IMR-90 (cell line): ENCODE measurements at regions not wholly inside any gene's neighbourhood (a gene's known extent, or its start where the extent isn't known, plus 50 kb on each side); places are given as distances from the start of the nearest gene placed in this dataset.

Experiments used
- ATAC-seq: fragments of 200-7000 bp; cut with Tn5 transposase; 2 replicates; pipeline ENCODE4 v1.9.1; 2020; ENCODE audit warnings: low read depth, mild to moderate bottlenecking, moderate library complexity
- BruUV-seq: library from RNA; stranded (reverse); fragments of 400-500 nt; replicated peaks from 2 replicates; lab custom pipeline; 2021; lab: Mats Ljungman, UMichigan
- CTCF ChIA-PET: fragments of 300-600 bp; formaldehyde crosslinking; extraction: SDS; loops from one replicate; lab custom pipeline; 2021; ENCODE audit warnings: antibody characterized with exemption; lab: Yijun Ruan, JAX
- POLR2A ChIA-PET: fragments of 300-600 bp; sonication (Branson Sonifier 250); formaldehyde crosslinking; loops from one replicate; lab custom pipeline; 2022; ENCODE audit warnings: antibody characterized with exemption; ENCODE audit not compliant: unreplicated experiment; lab: Charles Lee
- DNase-seq: peaks from one replicate; pipeline ENCODE4 v3.0.0; 2013
- H2AFZ ChIP-seq: replicated peaks from 2 replicates; pipeline ENCODE3; 2013; ENCODE audit warnings: low read length, mild to moderate bottlenecking; ENCODE audit not compliant: poor library complexity
- H2AK5ac ChIP-seq: 2 replicates; pipeline ENCODE4 v1.6.1; 2013; ENCODE audit warnings: low read depth, low read length, inconsistent platforms
- H2AK9ac ChIP-seq: replicated peaks from 2 replicates; pipeline ENCODE3; 2013; ENCODE audit warnings: mild to moderate bottlenecking, low read depth, low read length, moderate library complexity; ENCODE audit not compliant: poor library complexity
- H2BK120ac ChIP-seq: 2 replicates; pipeline ENCODE4 v1.6.1; 2013; ENCODE audit warnings: low read depth, low read length, inconsistent platforms
- H2BK15ac ChIP-seq: 3 replicates; pipeline ENCODE4 v1.6.1; 2013; ENCODE audit warnings: low read depth, low read length, inconsistent platforms
- H2BK20ac ChIP-seq: 2 replicates; pipeline ENCODE4 v1.6.1; 2013; ENCODE audit warnings: low read depth, mild to moderate bottlenecking, inconsistent platforms, low read length, moderate library complexity
- H2BK5ac ChIP-seq: 2 replicates; pipeline ENCODE4 v1.6.1; 2013; ENCODE audit warnings: mild to moderate bottlenecking, low read depth, low read length, inconsistent platforms; ENCODE audit not compliant: poor library complexity, severe bottlenecking
- H3K14ac ChIP-seq: replicated peaks from 2 replicates; pipeline ENCODE4 v1.6.1; 2013; ENCODE audit warnings: low read depth, low read length, inconsistent platforms
- H3K18ac ChIP-seq: 2 replicates; pipeline ENCODE4 v1.6.1; 2013; ENCODE audit warnings: low read depth, low read length, control low read depth
- H3K23ac ChIP-seq: 2 replicates; pipeline ENCODE4 v1.6.1; 2013; ENCODE audit warnings: low read depth, low read length, inconsistent platforms
- H3K27ac ChIP-seq: 2 replicates; pipeline ENCODE4 v1.5.1; 2013; ENCODE audit warnings: mild to moderate bottlenecking, control low read depth, low read length; ENCODE audit not compliant: insufficient read depth
- H3K27me3 ChIP-seq: 2 replicates; pipeline ENCODE4 v1.6.1; 2013; ENCODE audit warnings: low read length; ENCODE audit not compliant: control insufficient read depth, insufficient read depth
- H3K36me3 ChIP-seq: 2 replicates; pipeline ENCODE4 v1.6.1; 2013; ENCODE audit warnings: low read length, mixed read lengths; ENCODE audit not compliant: control insufficient read depth, insufficient read depth
- H3K4ac ChIP-seq: 2 replicates; pipeline ENCODE4 v1.6.1; 2013; ENCODE audit warnings: low read depth, low read length, inconsistent platforms
- H3K4me1 ChIP-seq: 2 replicates; pipeline ENCODE4 v1.6.1; 2013; ENCODE audit warnings: low read length, mixed read lengths; ENCODE audit not compliant: control insufficient read depth, insufficient read depth
- H3K4me2 ChIP-seq: 2 replicates; pipeline ENCODE4 v1.6.1; 2013; ENCODE audit warnings: low read depth, mild to moderate bottlenecking, control low read depth, low read length, moderate library complexity
- H3K4me3 ChIP-seq: 2 replicates; pipeline ENCODE4 v1.5.1; 2013; ENCODE audit warnings: low read depth, mild to moderate bottlenecking, control low read depth, low read length, moderate library complexity; ENCODE audit not compliant: insufficient read depth
- H3K56ac ChIP-seq: 2 replicates; pipeline ENCODE4 v1.6.1; 2013; ENCODE audit warnings: low read length, inconsistent platforms; ENCODE audit not compliant: insufficient read depth; ENCODE audit errors: extremely low read depth
- H3K79me1 ChIP-seq, 2 experiments: 2 replicates each; pipeline ENCODE4 v1.6.1; 2013; ENCODE audit warnings: low read length in 2 of 2, inconsistent platforms in 1 of 2, low read depth in 1 of 2
- H3K9ac ChIP-seq: 2 replicates; pipeline ENCODE4 v1.6.1; 2013; ENCODE audit warnings: low read depth, low read length, control low read depth
- H3K9me1 ChIP-seq: 2 replicates; pipeline ENCODE4 v1.6.1; 2013; ENCODE audit warnings: low read length, inconsistent platforms; ENCODE audit not compliant: insufficient read depth
- H3K9me3 ChIP-seq: 2 replicates; pipeline ENCODE4 v1.6.1; 2013; ENCODE audit warnings: low read length; ENCODE audit not compliant: control insufficient read depth, insufficient read depth
- H4K20me1 ChIP-seq: 2 replicates; pipeline ENCODE4 v1.6.1; 2013; ENCODE audit warnings: low read length, inconsistent platforms; ENCODE audit not compliant: insufficient read depth
- H4K5ac ChIP-seq: 2 replicates; pipeline ENCODE4 v1.6.1; 2013; ENCODE audit warnings: mild to moderate bottlenecking, low read depth, low read length, control low read depth
- H4K8ac ChIP-seq, 2 experiments: 2 replicates each; pipeline ENCODE4 v1.6.1; 2013; ENCODE audit warnings: low read depth in 2 of 2, low read length in 2 of 2, control low read depth in 1 of 2, inconsistent platforms in 1 of 2
- H4K91ac ChIP-seq: 2 replicates; pipeline ENCODE4 v1.6.1; 2013; ENCODE audit warnings: low read depth, low read length, inconsistent platforms; ENCODE audit not compliant: insufficient read depth
- MAFK ChIP-seq: IDR thresholded peaks from 2 replicates; pipeline ENCODE4 v1.6.1; 2012; ENCODE audit warnings: low read depth, low read length, improper control_type of control experiment
- MAZ ChIP-seq: IDR thresholded peaks from 2 replicates; pipeline ENCODE4 v1.6.1; 2012; ENCODE audit warnings: low read depth, mild to moderate bottlenecking, low read length, improper control_type of control experiment, moderate library complexity, borderline replicate concordance
- MXI1 ChIP-seq: IDR thresholded peaks from 2 replicates; pipeline ENCODE4 v1.6.1; 2012; ENCODE audit warnings: low read depth, mild to moderate bottlenecking, low read length, moderate library complexity, borderline replicate concordance
- NFE2L2 ChIP-seq: fragments of 150-350 bp; IDR thresholded peaks from 2 replicates; pipeline ENCODE4 v1.6.1; 2016; ENCODE audit warnings: low read depth, mild to moderate bottlenecking, low read length
- POLR2A ChIP-seq: IDR thresholded peaks from 2 replicates; pipeline ENCODE4 v1.6.1; 2012; ENCODE audit warnings: mild to moderate bottlenecking, low read depth, low read length
- RAD21 ChIP-seq: IDR thresholded peaks from 2 replicates; pipeline ENCODE4 v1.6.1; 2012; ENCODE audit warnings: low read length, improper control_type of control experiment
- SMC3 ChIP-seq: fragments of 150-350 bp; IDR thresholded peaks from 2 replicates; pipeline ENCODE4 v1.6.1; 2016; ENCODE audit warnings: low read depth, mild to moderate bottlenecking, antibody characterized with exemption, low read length, moderate library complexity
- WGBS, 2 experiments: methylation state at CpG; one replicate each; pipeline versions ENCODE4 v1.1.5 to v1.1.7; 2013; ENCODE audit warnings: missing lambda C conversion rate in 2 of 2; ENCODE audit not compliant: insufficient read length in 1 of 2; ENCODE audit errors: extremely low coverage in 2 of 2; 5-methylcytosine and 5-hydroxymethylcytosine counted together
- dilution Hi-C: fragments of 300-500 bp; cut with HindIII; formaldehyde crosslinking; loops from one replicate; pipeline ENCODE4 v1.14.3; 2018; ENCODE audit warnings: low sequenced_read_pairs; ENCODE audit not compliant: unreplicated experiment
- in situ Hi-C: fragments of 300-500 bp; cut with MboI; formaldehyde crosslinking; loops from 3 replicates; pipeline ENCODE4 v1.14.3; 2019; ENCODE audit warnings: low sequenced_read_pairs, inconsistent platforms, mixed read lengths
- intact Hi-C: fragments of 100-400 bp; cut with micrococcal nuclease; formaldehyde crosslinking; loops from 2 replicates; pipeline ENCODE4 v1.10.0; 2022
- TF ChIP-seq, protein P1 (sequence below): fragments of 150-350 bp; IDR thresholded peaks from 2 replicates; pipeline ENCODE4 v1.6.1; 2017; ENCODE audit warnings: mild to moderate bottlenecking, antibody characterized with exemption, low read length, low read depth
- TF ChIP-seq, protein P2 (sequence below): conservative IDR thresholded peaks from 2 replicates; pipeline ENCODE4 v1.5.1; 2012; ENCODE audit warnings: mild to moderate bottlenecking, low read depth, low read length, improper control_type of control experiment

DNA sequence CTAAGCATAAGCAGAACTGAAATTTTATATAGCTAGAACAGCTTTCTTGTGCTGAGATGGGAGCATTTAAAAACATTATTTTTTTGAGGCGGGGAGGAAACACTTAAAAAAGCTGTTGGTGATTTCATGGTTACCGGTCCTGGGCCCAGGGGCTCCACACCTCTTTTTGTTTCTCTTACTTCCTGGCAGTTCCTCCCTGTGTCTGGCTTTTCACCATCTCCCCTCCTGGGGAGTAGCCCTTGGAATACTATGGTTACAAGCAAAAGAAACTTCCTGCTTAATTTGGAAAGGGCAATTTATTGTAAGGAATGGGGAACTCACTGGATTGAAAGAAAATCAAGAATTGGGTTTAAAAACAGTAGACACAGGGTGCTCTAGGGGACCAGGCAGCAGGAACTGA, 105.1 kb downstream of the SLC24A2 start:
- Histone ChIP-seq H2BK20ac (no peak overlapping the region), H3K18ac (no peak overlapping the region), H3K4ac (no peak overlapping the region), H3K14ac (no peak overlapping the region), H2AFZ (no peak overlapping the region), H3K56ac (no peak overlapping the region), H3K4me1 (no peaks in the 10 kb centered on the region), H4K20me1 (no peaks in the 10 kb centered on the region), H4K91ac (no peak overlapping the region), H2AK9ac (no peak overlapping the region), H3K27ac (no peak overlapping the region), H2BK120ac (no peak overlapping the region), H3K9me1 (no peaks in the 10 kb centered on the region), H3K9ac (no peak overlapping the region), H3K27me3 (no peaks in the 10 kb centered on the region), H3K23ac (no peak overlapping the region), H2BK15ac (no peak overlapping the region), H3K36me3 (no peaks in the 10 kb centered on the region), H3K4me2 (no peak overlapping the region), H3K4me3 (no peak overlapping the region), H4K8ac (no peak overlapping the region), H2BK5ac (no peak overlapping the region), H4K5ac (no peak overlapping the region), H2AK5ac (no peak overlapping the region), H3K9me3 (no peaks in the 10 kb centered on the region), H3K79me1 (no peaks in the 10 kb centered on the region)
- dilution Hi-C loops (no loop called here), intact Hi-C loops (no loop called here), in situ Hi-C loops (no loop called here)
- no CpG with 5 or more reads among the region's 2 CpGs for WGBS, 2 experiments
- TF ChIP-seq MXI1, result no peak
- TF ChIP-seq, protein P1, sequence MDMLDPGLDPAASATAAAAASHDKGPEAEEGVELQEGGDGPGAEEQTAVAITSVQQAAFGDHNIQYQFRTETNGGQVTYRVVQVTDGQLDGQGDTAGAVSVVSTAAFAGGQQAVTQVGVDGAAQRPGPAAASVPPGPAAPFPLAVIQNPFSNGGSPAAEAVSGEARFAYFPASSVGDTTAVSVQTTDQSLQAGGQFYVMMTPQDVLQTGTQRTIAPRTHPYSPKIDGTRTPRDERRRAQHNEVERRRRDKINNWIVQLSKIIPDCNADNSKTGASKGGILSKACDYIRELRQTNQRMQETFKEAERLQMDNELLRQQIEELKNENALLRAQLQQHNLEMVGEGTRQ, result no peak
- TF ChIP-seq MAFK, result no peak
- no peak for TF ChIP-seq SMC3
- no peak for TF ChIP-seq POLR2A
- TF ChIP-seq RAD21, result no peak
- no peak for TF ChIP-seq NFE2L2
- TF ChIP-seq, protein P2, sequence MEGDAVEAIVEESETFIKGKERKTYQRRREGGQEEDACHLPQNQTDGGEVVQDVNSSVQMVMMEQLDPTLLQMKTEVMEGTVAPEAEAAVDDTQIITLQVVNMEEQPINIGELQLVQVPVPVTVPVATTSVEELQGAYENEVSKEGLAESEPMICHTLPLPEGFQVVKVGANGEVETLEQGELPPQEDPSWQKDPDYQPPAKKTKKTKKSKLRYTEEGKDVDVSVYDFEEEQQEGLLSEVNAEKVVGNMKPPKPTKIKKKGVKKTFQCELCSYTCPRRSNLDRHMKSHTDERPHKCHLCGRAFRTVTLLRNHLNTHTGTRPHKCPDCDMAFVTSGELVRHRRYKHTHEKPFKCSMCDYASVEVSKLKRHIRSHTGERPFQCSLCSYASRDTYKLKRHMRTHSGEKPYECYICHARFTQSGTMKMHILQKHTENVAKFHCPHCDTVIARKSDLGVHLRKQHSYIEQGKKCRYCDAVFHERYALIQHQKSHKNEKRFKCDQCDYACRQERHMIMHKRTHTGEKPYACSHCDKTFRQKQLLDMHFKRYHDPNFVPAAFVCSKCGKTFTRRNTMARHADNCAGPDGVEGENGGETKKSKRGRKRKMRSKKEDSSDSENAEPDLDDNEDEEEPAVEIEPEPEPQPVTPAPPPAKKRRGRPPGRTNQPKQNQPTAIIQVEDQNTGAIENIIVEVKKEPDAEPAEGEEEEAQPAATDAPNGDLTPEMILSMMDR, result no peak
- no peak for TF ChIP-seq MAZ
- BruUV-seq, result no TSS peak
- ChIA-PET POLR2A (no interaction called here), CTCF (no interaction called here)
- DNase-seq, result no peak
- no peak for ATAC-seq
